Fibroblast of lung (primary cell): ENCODE measurements at regions not wholly inside any gene's neighbourhood (a gene's known extent, or its start where the extent isn't known, plus 50 kb on each side); places are given as distances from the start of the nearest gene placed in this dataset.

ENCODE experiments used
- EZH2 ChIP-seq: IDR thresholded peaks from 2 replicates; pipeline ENCODE4 v1.5.1; 2012; ENCODE audit warnings: low read length, control low read depth, mild to moderate bottlenecking; ENCODE audit errors: missing control alignments
- TF ChIP-seq, protein P1 (sequence below), 2 donors: IDR thresholded peaks in 1 of 2; conservative IDR thresholded peaks in 1 of 2; 1 replicate in 1 of 2; 2 replicates in 1 of 2; pipeline ENCODE4 v1.5.1; 2011 to 2012; ENCODE audit warnings: low read length in 2 of 2, control low read depth in 1 of 2, inconsistent platforms in 1 of 2, low read depth in 1 of 2, mild to moderate bottlenecking in 1 of 2

DNA sequence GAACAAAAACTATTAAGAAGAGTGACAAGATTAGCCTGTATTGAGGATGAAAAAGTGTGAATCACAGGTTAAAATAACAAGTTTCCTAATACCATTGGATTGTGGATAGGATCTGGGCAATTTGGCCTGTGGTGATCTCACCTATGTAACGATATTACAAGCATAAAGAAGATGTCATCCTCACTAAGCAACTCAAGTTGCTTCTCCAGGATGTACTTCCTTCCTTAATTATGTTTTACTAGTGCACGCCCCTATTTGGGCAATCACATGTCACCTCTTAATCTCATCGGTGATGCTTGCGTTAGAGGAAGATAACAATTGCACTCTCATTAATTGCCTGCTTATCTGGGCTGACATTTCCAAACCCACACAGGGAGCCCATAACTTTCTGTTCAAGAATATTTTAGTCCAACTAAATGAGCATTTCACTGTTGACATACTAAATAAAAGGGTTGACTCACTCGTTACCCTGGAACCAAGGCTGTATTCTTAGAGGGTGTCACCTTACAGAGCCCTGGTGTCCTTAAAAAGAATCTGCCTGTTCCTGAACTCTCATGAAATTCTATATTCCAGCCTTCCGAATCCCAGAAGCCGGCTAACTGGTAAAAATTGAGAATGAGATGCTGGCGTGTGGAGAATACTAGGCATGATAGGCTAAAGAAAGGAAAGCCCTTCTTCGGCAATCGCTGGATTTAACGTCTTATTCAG is 88.2 kb upstream of the ATXN1 start:
- TF ChIP-seq, protein P1, sequence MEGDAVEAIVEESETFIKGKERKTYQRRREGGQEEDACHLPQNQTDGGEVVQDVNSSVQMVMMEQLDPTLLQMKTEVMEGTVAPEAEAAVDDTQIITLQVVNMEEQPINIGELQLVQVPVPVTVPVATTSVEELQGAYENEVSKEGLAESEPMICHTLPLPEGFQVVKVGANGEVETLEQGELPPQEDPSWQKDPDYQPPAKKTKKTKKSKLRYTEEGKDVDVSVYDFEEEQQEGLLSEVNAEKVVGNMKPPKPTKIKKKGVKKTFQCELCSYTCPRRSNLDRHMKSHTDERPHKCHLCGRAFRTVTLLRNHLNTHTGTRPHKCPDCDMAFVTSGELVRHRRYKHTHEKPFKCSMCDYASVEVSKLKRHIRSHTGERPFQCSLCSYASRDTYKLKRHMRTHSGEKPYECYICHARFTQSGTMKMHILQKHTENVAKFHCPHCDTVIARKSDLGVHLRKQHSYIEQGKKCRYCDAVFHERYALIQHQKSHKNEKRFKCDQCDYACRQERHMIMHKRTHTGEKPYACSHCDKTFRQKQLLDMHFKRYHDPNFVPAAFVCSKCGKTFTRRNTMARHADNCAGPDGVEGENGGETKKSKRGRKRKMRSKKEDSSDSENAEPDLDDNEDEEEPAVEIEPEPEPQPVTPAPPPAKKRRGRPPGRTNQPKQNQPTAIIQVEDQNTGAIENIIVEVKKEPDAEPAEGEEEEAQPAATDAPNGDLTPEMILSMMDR (conservative IDR thresholded peaks at IDR 0.05 in 1 of 2, IDR thresholded peaks at IDR 0.05 in 1 of 2; ENCODE audit: low read depth in 1 of 2, low read length in 2 of 2): no peak
- no peak for TF ChIP-seq EZH2
